ENCODE measurements at regions not wholly inside any gene's neighbourhood (a gene's known extent, or its start where the extent isn't known, plus 50 kb on each side); places are given as distances from the start of the nearest gene placed in this dataset.

GRCh38 chr2:12932192-12932591 is 215.5 kb downstream of the TRIB2 start:
- TF ChIP-seq CTCF (IDR thresholded peaks at IDR 0.05) (no peak), POLR2A (IDR thresholded peaks at IDR 0.05) (no peak)

Measured in right lobe of liver (tissue), 4 donors.